HepG2 (cell line): ENCODE measurements at regions not wholly inside any gene's neighbourhood (a gene's known extent, or its start where the extent isn't known, plus 50 kb on each side); places are given as distances from the start of the nearest gene placed in this dataset.
A peak's percentile ranks its signal among the peaks of the same experiment; 100 is the strongest.

Source experiments
- CEBPG ChIP-seq: IDR thresholded peaks from 2 replicates; pipeline ENCODE4 v1.6.1; 2016
- DMAP1 ChIP-seq: IDR thresholded peaks from 2 replicates; pipeline ENCODE4 v1.6.1; 2016
- HMGXB4 ChIP-seq, 2 experiments: sonication (generic) in 1 of 2; formaldehyde crosslinking in 1 of 2; IDR thresholded peaks; 2 replicates each; pipeline versions ENCODE4 v1.4.0 to v1.6.1; 2018 to 2020; ENCODE audit warnings: missing genetic modification reagents in 2 of 2, borderline replicate concordance in 1 of 2, low read depth in 1 of 2, mild to moderate bottlenecking in 1 of 2, missing biosample characterization in 1 of 2
- HNF4G ChIP-seq, 2 experiments: sonication (generic) in 1 of 2; formaldehyde crosslinking in 1 of 2; IDR thresholded peaks; 2 replicates each; pipeline versions ENCODE4 v1.4.0 to v1.6.1; 2011 to 2020; ENCODE audit warnings: borderline replicate concordance in 2 of 2, low read depth in 2 of 2, mild to moderate bottlenecking in 2 of 2, low read length in 1 of 2, missing genetic modification reagents in 1 of 2, moderate library complexity in 1 of 2
- KDM3A ChIP-seq: IDR thresholded peaks from 2 replicates; pipeline ENCODE4 v1.6.1; 2018; ENCODE audit warnings: low read depth, missing compliant biosample characterization
- MEIS2 ChIP-seq: sonication (generic); formaldehyde crosslinking; IDR thresholded peaks from 2 replicates; pipeline ENCODE4 v1.9.0; 2021; ENCODE audit warnings: mild to moderate bottlenecking, missing genetic modification reagents
- RBM39 ChIP-seq: fragments of 200-400 bp; formaldehyde crosslinking; IDR thresholded peaks from one replicate; pipeline ENCODE4 v1.6.1; 2018; ENCODE audit warnings: antibody characterized with exemption, mild to moderate bottlenecking, low read depth, low read length; ENCODE audit not compliant: poor library complexity, severe bottlenecking
- RXRA ChIP-seq: sonication (generic); formaldehyde crosslinking; IDR thresholded peaks from 2 replicates; pipeline ENCODE4 v1.5.1; 2020; ENCODE audit warnings: missing genetic modification reagents
- SUZ12 ChIP-seq: fragments of 150-350 bp; IDR thresholded peaks from 2 replicates; pipeline ENCODE4 v1.6.1; 2014; ENCODE audit warnings: low read depth, low read length
- TSC22D2 ChIP-seq: sonication (generic); formaldehyde crosslinking; IDR thresholded peaks from 2 replicates; pipeline ENCODE4 v1.5.1; 2020; ENCODE audit warnings: missing genetic modification reagents, mild to moderate bottlenecking, borderline replicate concordance
- ZBTB40 ChIP-seq, 2 experiments: fragments of 450-650 bp in 1 of 2; sonication (generic) in 1 of 2; formaldehyde crosslinking in 1 of 2; IDR thresholded peaks; 2 replicates each; pipeline versions ENCODE4 v1.6.1 to v1.8.0; 2016 to 2022; ENCODE audit warnings: antibody characterized with exemption in 1 of 2, mild to moderate bottlenecking in 1 of 2, missing genetic modification reagents in 1 of 2
- ZNF224 ChIP-seq: sonication (generic); formaldehyde crosslinking; IDR thresholded peaks from 2 replicates; pipeline ENCODE4 v1.5.0; 2020; ENCODE audit warnings: mild to moderate bottlenecking, missing genetic modification reagents
- ZNF281 ChIP-seq: sonication (generic); formaldehyde crosslinking; IDR thresholded peaks from 2 replicates; pipeline ENCODE4 v1.4.0; 2020; ENCODE audit warnings: missing genetic modification reagents, borderline replicate concordance
- ZZZ3 ChIP-seq: sonication (generic); formaldehyde crosslinking; IDR thresholded peaks from 2 replicates; pipeline ENCODE4 v1.4.0; 2020; ENCODE audit warnings: missing genetic modification reagents, mild to moderate bottlenecking, borderline replicate concordance

GRCh38 chr20:23147964-23148730, 62.0 kb upstream of the CD93 start (continued):
- TF ChIP-seq ZNF281 (CRISPR knock-in tag) (0 out of 2 replicates have a peak, but pooled peaks have one; percentile 40), HNF4G (IDR thresholded peaks at IDR 0.05; ENCODE audit: borderline replicate concordance, low read depth, low read length) (peak; percentile 75), HNF4G (CRISPR knock-in tag; IDR thresholded peaks at IDR 0.05; ENCODE audit: borderline replicate concordance, low read depth) (no peak), ZBTB40 (IDR thresholded peaks at IDR 0.05) (peak; percentile 22; the same call in 1 of the 2 replicates), ZBTB40 (CRISPR knock-in tag; IDR thresholded peaks at IDR 0.05) (no peak), MEIS2 (0 out of 2 replicates have a peak, but pooled peaks have one; percentile 51), CEBPG (CRISPR knock-in tag) (peak; percentile 85), ZNF224 (CRISPR knock-in tag) (no peak), HMGXB4 (CRISPR knock-in tag; IDR thresholded peaks at IDR 0.05; ENCODE audit: borderline replicate concordance in 1 of 2, low read depth in 1 of 2) (peak in 1 of 2 experiments; percentile 29; a peak in 1 of 4 replicates), ZZZ3 (CRISPR knock-in tag) (0 out of 2 replicates have a peak, but pooled peaks have one; percentile 2), RBM39 (no peak), SUZ12 (no peak), RXRA (CRISPR knock-in tag) (peak; percentile 56; the same call in 1 of the 2 replicates), DMAP1 (peak; percentile 40; the same call in 1 of the 2 replicates), KDM3A (CRISPR knock-in tag) (0 out of 2 replicates have a peak, but pooled peaks have one; percentile 44), TSC22D2 (CRISPR knock-in tag) (no peak)
